NCI-H2171 treated with DMSO at 0.1 percent for 48 hours (cell line): ENCODE measurements at regions not wholly inside any gene's neighbourhood (a gene's known extent, or its start where the extent isn't known, plus 50 kb on each side); places are given as distances from the start of the nearest gene placed in this dataset.

Experiments
- DNase-seq: peaks from one replicate; lab custom pipeline; 2025; lab: John Stamatoyannopoulos, UW

GRCh38 chr5:2658447-2658846 is 93.0 kb downstream of the IRX2 start:
- no peak for DNase-seq

GRCh38 chr5:2657151-2657550 is 94.3 kb downstream of the IRX2 start:
- no peak for DNase-seq

- DNase-seq: no peak
Observed at GRCh38 chr5:2656206-2656605, 95.3 kb downstream of the IRX2 start.

- DNase-seq: no peak
Observed at GRCh38 chr5:2653991-2654390, 97.5 kb downstream of the IRX2 start.

DNA sequence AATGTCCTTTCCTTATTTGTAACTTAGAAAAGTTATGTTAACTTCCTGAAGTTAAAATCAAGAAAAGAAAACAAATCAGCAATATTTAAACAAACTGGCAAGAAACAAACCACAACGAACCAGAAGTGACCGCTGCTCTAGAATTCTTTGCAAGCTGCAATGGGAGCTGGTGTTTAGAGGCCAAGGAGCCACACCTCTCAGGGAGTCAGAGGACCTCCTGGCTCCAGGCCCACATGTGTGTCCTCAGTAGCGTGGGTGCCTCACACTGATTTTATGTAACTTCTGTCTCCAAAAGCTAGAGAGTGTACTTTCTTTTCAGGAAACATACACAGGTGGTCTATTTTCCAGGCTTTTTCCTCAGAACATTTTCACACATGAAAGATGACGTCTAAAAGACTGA is 100.4 kb downstream of the IRX2 start:
- DNase-seq: no peak

DNA sequence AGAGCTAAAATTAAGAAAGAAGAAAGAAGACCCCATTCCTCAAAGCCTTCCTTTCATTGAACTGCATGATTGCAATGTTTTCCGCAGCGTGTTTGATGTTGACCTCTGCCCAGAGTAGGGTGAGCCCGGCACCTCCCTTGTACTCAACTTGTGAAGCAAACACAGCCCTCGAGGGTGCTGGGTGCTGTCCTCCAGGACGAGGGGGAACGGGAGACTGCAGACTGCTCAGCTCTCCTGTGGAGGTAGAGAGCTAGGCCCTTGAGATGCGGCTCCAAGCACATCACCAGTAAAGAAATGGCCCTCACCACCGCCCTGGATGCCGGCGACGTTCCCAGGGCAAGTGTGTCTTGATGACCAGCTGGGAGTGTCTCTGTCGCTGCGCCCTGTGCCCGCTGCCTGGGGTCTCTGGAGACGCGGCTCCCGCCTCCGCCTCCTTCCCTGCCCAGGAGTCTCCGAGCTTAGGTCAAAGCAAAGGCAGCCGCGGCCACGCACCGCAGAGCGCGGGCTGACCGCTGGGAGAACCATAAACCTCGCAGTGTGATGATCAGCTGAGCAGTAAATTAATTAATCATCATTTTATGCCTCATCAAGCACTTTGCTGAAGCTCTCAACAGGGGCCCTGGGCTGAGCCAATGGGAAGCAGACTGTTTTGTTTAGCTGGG is 108.7 kb downstream of the IRX2 start:
- peak; percentile 32 for DNase-seq

DNA sequence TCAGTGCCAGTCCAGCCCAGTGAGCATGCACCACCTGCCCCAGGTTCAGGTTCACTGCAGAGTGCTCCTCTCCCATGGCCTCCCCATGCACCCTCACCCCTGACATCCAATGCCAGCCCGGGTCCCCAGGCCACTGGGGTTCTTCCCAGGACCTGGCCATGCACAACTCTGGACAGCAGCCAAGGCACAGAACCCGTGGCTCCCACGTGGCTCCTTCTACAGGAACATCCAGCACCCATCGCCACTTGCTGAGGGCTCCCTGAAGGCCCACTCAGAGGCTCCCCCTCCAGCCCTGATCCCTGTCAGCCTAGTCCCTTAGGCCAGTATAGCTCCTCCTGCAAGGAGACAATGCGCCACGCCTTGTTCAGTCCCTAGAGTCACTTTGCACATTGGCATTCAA is 110.8 kb downstream of the IRX2 start:
- DNase-seq: no peak

GRCh38 chr5:2639425-2639824 is 112.1 kb downstream of the IRX2 start:
- DNase-seq: peak; percentile 70

GRCh38 chr5:2634399-2635176 is 116.9 kb downstream of the IRX2 start:
- DNase-seq: no peak

- DNase-seq: no peak
Observed at GRCh38 chr5:2633992-2634391, 117.5 kb downstream of the IRX2 start.

GRCh38 chr5:2631758-2632157 is 119.7 kb downstream of the IRX2 start:
- DNase-seq: peak; percentile 29

- DNase-seq: no peak
Observed at GRCh38 chr5:2629045-2629444, 122.4 kb downstream of the IRX2 start.

GRCh38 chr5:2627867-2628266 is 123.6 kb downstream of the IRX2 start:
- no peak for DNase-seq

GRCh38 chr5:2626572-2626971 is 124.9 kb downstream of the IRX2 start:
- DNase-seq: no peak

- no peak for DNase-seq
Observed at GRCh38 chr5:2622866-2623265, 128.6 kb downstream of the IRX2 start.

GRCh38 chr5:2621631-2622030 is 129.8 kb downstream of the IRX2 start:
- DNase-seq: no peak

DNA sequence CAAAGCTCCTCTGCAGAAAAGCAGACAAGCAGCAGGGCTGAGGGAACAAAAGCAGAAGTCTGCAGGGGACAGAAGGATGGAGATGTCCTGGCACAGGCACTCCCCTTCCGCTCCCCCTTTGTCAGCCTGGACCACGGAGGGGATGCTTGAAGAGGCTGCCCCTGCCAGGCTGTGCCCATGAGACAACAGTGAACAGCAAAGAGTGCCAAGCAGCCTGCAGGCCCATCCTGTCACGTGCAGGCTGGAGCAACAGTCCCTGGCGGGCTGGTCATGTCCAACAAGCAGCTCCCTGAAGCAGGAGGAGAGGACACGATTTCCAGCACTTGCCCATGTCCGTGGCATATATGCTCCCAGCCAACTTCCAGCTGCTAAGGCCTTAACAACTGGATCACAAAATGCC is 132.3 kb downstream of the IRX2 start:
- DNase-seq: no peak

DNA sequence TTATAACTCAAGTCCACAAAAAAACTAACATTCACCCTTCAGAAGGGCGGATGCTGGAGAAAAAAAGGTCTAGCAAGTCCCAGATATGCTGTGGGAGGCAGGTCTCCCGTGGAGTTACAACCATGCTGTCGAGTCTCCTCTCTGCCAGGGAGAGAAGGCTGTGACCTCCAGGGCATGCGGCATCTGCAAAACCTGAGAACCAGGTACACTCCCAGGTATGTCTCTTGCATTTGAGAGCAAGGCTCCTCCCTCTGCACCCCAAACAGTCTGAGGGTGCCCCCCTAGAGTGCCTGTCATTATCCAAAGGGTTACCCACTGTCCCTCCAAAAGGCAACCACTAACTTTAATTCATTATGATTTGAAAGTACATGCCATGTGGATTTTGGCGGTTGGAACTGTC is 134.0 kb downstream of the IRX2 start:
- DNase-seq: no peak

DNA sequence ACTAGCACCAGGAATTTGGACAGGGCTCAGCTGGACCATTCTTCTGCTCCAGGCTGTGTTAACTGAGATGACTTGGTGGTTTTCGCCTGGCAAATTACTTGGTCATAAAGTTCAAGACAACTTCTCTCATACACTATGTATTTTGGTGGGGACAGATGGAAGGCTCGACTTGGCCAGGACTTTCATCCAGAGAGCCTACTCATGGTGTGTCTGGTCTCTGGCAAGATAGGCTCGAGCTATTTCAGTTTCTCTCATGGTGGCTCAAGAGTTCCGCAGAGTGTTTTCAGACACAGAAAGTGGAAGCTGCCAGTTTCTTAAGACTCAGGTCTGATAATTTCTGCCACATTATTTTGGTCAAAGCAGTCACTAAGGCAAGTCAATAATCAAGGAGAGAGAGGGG is 135.6 kb downstream of the IRX2 start:
- no peak for DNase-seq

DNA sequence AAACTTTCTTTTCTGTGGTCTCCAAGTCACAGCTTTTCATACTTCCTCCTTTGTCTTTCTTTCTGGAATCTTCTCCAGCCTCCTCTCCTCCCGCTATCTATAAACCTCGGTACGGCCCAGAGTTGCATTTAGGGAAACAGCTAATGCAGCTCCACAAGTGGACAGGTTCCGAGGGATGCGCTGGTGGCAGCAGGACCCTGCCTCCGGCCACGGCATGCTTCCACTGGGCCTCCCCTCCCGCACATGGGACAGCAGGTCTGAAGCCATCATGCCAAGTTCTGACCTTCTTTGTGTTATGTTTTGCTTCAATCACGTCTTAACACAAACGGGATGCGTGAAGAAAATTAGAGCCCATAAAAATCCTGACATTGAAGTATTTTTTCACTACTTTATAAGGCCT is 136.9 kb downstream of the IRX2 start:
- no peak for DNase-seq

- no peak for DNase-seq
Observed at GRCh38 chr5:2611659-2612058, 139.8 kb downstream of the IRX2 start.

GRCh38 chr5:2610986-2611385 is 140.5 kb downstream of the IRX2 start:
- no peak for DNase-seq

GRCh38 chr5:2608391-2608790 is 143.1 kb downstream of the IRX2 start:
- no peak for DNase-seq

- no peak for DNase-seq
Observed at GRCh38 chr5:2607598-2607997, 143.9 kb downstream of the IRX2 start.
